Fibroblast of pulmonary artery (primary cell): ENCODE measurements at regions not wholly inside any gene's neighbourhood (a gene's known extent, or its start where the extent isn't known, plus 50 kb on each side); places are given as distances from the start of the nearest gene placed in this dataset.

ENCODE experiments used
- DNase-seq: peaks from one replicate; pipeline ENCODE4 v3.0.0-alpha.2; 2010; ENCODE audit warnings: low read depth
- H3K4me3 ChIP-seq: replicated peaks from 2 replicates; pipeline ENCODE4 v1.5.1; 2011; ENCODE audit warnings: low read depth, mild to moderate bottlenecking, control low read depth, low read length, moderate library complexity
- TF ChIP-seq, protein P1 (sequence below): IDR thresholded peaks from 2 replicates; pipeline ENCODE4 v1.5.1; 2011; ENCODE audit warnings: mild to moderate bottlenecking, control low read depth, low read length, inconsistent platforms; ENCODE audit errors: missing control alignments

- no peak overlapping the region for H3K4me3 ChIP-seq
- DNase-seq: no peak
- TF ChIP-seq, protein P1, sequence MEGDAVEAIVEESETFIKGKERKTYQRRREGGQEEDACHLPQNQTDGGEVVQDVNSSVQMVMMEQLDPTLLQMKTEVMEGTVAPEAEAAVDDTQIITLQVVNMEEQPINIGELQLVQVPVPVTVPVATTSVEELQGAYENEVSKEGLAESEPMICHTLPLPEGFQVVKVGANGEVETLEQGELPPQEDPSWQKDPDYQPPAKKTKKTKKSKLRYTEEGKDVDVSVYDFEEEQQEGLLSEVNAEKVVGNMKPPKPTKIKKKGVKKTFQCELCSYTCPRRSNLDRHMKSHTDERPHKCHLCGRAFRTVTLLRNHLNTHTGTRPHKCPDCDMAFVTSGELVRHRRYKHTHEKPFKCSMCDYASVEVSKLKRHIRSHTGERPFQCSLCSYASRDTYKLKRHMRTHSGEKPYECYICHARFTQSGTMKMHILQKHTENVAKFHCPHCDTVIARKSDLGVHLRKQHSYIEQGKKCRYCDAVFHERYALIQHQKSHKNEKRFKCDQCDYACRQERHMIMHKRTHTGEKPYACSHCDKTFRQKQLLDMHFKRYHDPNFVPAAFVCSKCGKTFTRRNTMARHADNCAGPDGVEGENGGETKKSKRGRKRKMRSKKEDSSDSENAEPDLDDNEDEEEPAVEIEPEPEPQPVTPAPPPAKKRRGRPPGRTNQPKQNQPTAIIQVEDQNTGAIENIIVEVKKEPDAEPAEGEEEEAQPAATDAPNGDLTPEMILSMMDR: no peak
Measured at GRCh38 chr18:43797347-43797746, 520.1 kb upstream of the SYT4 start.

DNA sequence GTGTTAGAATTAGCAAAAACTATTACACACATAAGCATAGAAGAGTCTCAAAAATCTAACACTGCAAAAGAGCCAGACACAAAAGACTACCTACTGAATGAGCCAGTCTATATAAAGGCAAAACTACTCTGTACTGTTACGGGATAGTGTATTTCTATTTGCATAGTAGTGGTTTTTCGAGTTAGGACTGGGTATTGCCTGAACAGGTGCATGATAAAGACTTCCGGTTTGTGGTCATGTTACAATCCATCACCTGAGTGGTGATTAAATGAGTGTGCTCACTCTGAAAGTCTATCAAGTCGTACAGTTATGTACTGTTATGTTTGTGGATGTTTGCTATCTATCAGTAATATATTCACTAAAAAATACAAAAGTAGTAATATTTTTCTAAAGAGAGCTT, 523.3 kb upstream of the SYT4 start:
- TF ChIP-seq, protein P1: no peak
- H3K4me3 ChIP-seq: no peak overlapping the region
- no peak for DNase-seq

DNA sequence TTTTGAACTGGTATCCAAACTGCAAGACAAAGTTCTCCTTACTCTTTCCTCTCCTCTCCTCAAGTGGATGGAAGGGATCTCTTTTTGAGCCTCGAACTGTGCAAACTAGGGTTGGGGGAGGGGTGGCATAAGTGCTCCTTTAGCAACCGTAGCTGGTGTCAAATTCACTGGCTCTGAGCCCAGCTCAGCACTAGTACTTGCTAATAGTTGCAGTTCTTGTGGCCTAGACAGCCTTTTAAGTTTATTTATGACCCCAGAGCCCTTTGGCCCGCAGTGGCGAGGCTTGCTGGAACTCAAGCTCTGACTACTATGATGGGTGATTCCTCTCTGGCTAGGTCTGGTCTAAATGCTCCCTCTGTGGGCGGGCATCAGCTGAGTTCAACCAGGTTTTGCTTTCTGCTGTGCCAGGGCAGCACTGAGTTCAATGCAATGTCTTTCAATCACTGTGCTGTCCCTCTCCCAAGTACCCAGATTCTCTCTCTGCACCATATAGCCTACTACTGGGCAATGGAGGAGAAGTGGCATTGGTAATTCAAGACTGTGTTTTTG, 528.4 kb upstream of the SYT4 start:
- DNase-seq: peak; percentile 7
- no peak overlapping the region for H3K4me3 ChIP-seq
- TF ChIP-seq, protein P1: no peak

DNA sequence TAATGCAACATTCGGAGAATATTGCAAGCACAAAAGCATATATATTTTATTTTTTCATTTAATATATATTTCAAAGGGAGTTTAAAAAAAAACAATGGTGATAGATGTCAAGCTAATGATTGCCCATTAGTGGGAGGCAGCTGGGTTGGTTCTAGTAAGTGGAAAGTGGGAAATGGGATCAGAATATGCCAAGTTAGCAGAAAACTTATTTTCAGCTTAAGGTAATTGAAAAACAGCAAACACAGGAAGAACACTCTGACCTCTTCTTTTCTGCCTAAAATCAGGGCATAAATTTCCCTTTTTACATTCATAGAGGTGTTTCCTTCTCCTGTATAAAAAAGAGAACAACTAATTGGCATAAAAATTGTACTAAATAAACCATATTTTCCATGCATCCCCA, 535.3 kb upstream of the SYT4 start:
- H3K4me3 ChIP-seq: no peak overlapping the region
- TF ChIP-seq, protein P1: no peak
- DNase-seq: no peak

DNA sequence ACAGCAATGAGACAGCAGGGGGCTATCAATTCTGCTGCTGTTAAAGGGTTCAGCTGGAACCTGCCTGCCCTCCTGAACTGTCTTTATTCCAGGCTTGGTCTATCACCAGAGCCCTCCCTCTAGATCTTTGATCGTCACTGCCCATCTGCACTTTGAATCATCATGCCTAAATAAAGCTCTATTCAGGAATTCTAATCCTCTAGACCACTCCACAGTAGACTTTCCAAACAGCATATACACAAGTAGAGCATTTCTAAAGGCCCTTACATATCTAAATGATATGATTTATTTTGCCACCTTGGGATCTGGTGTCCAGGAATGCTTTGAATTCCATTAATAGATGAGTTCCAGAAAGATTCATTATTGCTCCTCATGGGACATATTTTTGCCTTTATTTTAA, 542.1 kb upstream of the SYT4 start:
- TF ChIP-seq, protein P1: no peak
- DNase-seq: no peak
- no peak overlapping the region for H3K4me3 ChIP-seq

- TF ChIP-seq, protein P1: no peak
- no peak for DNase-seq
- no peak overlapping the region for H3K4me3 ChIP-seq
Measured at GRCh38 chr18:43819873-43820272, 542.6 kb upstream of the SYT4 start.

GRCh38 chr18:43825768-43826167, 548.5 kb upstream of the SYT4 start:
- DNase-seq: no peak

More at GRCh38 chr18:43825768-43826167, 548.5 kb upstream of the SYT4 start:
- TF ChIP-seq, protein P1: no peak
- no peak overlapping the region for H3K4me3 ChIP-seq
